NCI-H748 (cell line): ENCODE measurements at regions not wholly inside any gene's neighbourhood (a gene's known extent, or its start where the extent isn't known, plus 50 kb on each side); places are given as distances from the start of the nearest gene placed in this dataset.

Experiments used
- DNase-seq: peaks from one replicate; lab custom pipeline; 2025; ENCODE audit not compliant: unreplicated experiment; lab: John Stamatoyannopoulos, UW

DNA sequence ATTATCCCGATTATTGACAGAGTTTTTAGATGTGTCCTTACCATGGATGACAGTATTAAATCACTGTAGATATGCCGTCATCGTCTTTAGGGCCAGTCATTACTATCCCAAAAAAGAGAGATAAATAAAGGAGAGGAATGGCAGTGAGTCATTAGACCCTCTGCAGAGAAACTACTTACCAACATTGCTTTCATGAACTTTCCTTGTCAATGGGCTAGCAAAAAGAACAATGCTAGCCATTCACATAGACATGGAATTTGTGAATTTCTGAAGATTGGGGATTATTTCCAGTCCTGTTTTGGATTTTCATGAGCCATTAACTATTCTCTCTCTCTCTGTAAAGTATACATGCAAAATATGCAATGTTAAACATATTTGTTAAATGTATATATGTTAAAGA is 319.4 kb upstream of the FANCL start:
- DNase-seq = no peak

DNA sequence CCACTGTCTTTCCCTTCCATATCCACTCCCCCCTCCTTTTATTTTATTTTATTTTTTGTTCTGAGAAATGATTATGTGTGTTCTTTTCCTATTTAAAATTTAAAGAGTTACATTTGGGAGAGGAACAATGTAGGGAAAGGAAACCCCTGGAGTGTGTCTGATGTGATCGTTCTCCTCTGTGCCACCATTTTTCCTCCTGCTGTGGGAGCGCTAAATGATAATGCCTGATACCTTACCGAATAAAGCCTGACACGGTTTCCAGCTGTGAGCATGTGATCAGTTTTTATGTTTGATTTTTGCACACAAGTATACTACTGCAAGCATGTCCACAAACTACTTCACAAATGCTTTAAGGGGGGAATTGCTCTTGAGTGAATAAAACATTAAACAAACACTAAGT is 317.8 kb upstream of the FANCL start:
- peak; percentile 32 for DNase-seq

DNA sequence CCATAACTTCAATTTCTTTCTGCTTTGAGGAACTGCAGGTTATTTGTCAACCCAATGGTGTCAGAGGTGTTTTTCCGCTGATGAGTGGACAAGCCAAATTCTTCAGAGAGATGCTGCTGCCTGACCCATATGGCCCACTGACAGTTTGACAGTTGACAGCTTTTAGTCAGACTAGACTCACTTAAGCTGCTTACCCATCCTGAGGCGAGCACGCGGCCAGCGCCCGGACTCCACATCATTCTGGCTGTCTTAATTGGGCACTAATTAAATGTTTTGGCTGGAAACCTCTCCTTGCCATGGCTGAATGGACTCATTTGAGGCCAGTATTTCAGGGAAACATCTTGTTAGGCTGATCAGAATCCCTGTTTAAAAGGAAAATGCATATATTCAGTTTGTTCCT is 316.1 kb upstream of the FANCL start:
- no peak for DNase-seq

DNA sequence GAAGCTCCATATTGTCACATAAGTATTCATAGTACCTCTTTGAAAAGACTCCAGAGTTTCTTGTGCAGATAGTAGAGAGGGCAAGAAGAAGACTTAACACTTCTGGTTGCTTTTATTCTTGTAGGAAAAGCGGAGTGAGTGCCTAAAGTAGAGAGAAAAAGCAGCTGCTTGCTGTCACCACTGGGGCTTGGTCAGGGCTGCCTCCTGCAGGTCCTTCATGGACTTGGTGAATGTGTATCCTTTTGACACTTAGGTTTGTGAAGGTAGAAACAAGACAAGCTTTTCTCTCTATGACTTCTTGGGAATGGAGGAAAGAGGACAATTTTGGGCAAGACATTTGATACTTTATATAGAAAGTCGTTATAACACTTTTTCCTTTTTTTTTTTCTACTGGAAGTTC is 312.8 kb upstream of the FANCL start:
- peak; percentile 15 for DNase-seq

DNA sequence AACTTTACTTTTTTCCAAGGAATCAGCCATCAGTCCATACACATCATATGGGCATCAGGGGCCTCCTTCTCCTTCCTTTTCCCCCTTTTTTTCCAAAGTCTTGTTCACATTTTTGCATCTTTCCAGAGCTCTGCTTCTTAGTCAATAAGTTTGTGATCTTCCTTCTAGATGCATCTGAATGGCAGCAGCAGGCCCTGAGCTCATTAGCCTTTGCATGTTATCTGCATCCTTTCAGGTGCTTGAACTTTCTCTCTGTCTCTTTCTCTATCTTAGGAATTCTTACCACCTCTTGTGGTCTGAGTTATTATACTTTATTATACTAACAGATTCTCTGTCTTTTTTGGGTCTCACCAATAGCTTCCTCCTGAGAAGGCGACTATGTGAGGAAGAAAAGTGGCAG is 312.4 kb upstream of the FANCL start:
- DNase-seq = no peak

DNA sequence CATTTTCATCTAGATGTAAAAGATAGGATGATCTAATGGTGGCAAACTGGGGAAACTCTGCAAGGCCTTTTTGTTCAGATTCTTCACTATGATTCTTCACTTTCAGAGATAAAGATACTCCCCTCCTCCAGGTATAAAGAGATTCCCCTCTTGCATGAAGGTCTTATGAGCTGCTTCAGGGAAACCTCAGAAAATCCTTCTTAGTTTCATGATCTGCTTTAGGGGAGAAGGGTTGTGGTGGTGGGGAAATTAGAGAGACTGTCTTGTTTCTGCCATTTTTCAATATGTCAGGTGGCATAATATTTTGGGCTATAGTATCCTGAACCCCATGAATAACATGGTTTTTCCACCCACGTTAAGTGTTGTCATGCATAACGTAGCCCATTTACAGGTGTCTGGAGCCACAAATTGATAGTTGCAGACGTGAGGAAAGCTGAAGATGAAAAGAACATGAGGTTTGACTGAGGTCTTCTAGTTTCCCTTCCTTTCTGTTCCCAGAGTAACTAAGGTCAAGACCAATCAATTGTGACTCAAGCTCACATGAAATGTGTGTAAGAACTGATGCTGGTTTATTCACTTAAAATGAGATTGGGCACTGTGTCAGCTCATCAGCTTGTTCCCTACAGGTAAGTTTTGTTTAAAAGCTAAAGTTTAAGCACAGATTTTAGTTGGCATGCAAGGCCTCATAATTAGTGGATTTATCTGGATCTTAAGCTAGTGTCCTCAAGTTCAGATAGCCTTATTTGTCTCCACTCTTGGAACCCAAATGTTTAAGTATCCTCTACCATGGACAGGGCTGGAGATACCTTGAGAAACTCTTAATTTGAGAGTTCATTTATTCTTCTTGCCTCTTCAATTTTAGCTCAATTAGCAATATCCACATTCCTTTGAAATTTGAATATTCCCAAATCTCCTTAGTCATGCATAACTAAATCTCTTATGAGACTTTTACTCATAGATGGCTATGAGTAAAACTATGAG is 304.5 kb upstream of the FANCL start:
- no peak for DNase-seq

DNA sequence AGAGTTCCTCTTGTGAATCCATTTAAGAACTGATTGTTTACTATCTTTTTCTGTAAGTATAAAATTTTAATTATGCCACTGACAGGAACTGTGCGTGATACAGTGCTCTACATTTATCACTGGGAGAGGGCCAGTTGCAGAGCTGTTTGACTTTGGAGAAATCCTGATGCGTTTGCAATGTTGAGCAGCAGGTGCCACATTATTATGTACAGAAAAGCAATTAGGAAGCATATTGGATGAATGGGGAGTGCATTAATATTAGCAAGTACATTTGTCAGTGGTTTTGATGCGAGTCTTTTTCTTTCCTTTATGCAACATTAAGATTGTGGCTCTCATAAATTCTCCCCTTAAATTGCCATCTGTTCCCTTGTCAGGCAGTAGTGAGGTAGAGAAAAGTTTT is 302.3 kb upstream of the FANCL start:
- DNase-seq = peak; percentile 66

DNA sequence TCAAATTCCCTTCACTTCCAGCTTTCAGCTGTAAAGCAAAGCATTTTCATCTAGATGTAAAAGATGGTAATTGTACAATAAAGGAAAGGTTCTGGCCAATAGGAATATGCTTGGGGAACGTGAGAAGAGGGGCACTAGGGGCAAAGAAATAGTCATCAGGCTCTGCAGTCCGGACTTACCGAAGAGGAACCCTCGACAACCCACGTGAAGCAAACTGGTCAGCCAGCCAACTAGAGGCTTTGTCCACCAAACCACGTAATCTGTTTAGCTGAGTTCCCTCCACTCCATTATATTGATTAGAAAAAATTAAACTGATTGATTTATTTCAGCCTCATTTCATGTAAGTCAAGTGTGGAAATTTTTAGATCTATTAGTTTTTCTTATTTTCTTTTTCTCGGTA is 300.4 kb upstream of the FANCL start:
- DNase-seq = no peak

DNA sequence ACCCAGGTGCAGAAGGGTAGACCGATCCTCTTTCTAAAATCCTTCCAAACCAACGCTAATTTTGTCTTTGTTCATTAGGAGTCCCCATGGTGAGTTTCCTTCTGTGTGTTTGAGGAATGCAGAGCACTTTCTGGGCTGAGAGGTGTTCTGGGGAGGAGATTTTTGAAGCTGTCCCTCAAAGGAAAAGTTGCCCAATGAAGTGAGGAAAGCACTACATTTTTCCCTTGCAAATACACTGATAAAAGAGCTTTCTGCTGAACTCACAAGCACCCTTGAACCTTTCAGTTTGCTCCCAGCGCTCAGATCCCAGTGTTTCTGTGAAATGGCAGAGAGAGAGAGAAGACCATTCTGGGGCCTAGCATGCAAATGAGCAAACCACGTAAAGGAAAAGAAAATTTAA is 299.6 kb upstream of the FANCL start:
- no peak for DNase-seq

DNA sequence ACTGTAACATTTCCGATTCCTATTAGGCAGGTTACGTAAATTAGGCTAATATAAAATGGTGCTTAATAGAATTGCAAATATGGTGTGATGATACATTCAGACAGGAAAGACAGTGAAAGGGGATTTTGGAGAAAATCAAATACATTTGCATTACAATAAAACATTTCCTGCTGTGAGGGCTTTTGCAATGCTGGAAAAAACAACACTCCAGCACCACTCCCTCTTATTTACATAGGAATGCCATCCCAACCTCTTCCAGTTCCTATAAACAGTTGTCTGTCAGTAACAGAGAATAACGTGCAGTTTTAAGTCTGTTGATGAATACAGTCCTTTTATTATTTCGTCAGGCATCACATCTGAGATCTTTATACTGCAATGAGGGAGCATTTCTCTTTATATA is 298.8 kb upstream of the FANCL start:
- DNase-seq = peak; percentile 86

DNA sequence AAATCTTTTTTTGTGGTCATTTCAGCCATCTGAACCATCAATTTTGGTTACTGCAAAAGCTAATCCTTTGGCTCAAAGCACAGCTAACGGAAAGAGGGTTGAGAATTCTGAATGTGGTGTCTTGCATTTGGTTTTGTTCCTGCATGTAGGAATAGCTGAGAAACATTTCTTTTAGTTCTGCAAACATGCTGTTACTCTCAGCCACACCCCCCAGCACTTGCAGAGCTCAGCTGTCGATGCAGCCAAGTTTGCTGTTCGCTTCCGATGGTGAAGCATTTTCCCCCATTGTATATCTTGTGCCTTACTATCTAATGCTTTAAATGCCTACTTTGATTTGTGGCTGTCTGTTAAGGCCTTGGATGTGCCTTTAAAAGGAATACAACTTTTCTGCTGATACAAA is 294.9 kb upstream of the FANCL start:
- no peak for DNase-seq

DNA sequence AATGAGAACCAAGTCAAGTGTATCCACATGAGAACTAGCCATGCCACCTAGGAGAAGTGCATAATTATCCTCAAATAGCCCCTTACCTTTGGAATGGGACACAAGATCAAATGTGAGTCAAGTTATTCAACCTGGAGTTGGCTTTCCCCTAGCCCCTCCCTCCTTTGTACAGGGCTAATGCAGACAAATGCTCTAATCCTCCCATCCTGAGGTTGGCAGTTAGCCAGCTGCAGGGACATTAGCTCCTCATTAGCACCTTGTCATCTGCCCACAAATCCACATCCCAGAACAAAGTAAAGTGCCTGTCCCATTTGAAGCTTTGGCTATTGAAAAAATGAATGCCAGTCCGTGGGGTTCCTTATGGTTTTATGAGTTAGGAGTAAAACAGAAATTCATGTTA is 294.1 kb upstream of the FANCL start:
- DNase-seq = peak; percentile 92

DNA sequence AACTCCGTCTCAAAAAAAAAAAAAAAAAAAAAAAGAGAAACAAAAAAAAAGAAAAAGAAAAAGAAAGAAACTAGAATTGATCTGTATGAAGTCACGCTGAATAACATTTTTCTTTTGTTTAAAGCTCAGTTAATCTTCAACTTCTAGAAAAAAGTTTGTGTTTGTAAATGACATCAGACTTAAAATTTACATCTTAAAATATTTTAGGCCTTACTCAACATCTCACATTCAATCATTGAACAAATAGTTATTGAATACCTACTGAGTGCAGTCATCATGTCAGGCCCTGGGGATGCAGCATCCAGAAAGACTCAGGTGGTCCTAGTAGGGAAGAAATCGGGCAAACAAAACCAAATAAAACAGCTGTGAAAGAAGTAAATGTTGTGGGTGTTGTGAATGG is 292.3 kb upstream of the FANCL start:
- DNase-seq = no peak

DNA sequence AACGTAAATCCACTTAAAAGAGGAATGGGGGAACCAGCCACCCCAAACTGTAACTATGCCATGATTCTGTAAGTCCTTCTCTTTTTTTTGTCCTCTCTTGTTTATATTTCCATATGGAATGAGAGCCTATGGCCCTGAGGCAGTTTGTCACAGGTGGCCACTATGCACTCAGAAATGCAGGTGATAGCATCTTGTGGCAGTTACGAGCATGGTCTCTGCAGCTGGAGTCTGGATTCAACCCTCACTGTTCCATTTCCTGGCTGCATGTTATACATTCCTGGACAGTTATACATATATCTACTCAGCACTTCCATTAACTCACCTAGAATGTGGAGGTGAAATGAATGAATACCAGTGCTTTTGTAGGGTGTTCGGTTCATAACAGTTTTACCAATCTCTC is 291.5 kb upstream of the FANCL start:
- DNase-seq = no peak

DNA sequence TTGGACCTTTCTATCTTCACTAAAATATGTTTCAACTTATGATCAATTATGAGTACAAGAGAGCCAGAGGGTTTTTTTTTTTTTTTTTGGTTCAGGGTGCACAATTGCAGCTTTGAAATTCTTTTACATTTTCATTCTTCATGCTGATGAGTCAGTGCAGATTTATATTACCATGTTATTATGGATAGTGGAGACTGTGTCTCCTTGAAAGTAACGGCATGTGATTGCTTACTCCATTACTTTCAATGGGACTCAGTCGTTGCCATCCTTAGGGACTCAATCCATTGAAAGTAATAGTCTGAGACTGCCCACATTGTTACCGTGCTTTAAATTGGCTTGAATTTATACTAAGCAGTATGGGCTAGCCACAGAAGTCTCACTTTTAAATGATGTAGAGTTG is 286.5 kb upstream of the FANCL start:
- no peak for DNase-seq

DNA sequence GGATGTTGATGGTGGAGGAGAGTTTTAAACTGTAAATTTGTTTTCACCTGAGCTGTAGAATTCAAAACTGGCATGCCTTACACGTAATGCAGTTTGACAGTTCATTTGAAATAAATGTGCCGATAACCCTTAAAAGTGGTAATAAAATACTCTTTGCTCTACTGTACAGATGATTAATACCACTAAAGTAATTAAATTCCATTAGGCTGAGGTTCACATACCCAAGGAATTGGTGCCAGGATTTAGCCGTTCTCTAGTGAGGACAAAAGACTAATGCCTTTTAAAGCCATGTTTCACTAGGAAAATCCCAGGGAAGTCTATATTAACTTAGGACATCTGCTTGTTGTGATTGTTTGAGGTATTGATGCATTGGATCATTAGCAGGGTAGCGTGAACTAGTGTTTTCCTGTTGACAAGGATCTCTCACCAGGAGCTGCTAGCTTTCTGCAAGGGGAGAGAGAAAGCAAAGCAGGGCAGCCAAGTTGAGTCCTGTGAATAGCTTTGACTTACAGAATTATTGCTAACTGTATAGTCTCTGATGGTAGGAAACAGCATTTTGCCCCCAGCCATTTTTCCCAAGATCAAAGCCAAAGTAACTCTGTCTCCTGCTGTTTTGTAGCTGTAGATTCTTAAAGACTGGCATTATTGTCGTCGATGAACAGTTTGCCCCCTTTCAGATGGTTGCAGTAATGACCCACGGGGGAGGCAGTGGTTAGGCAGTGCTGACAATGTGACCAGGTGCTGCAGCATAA is 280.9 kb upstream of the FANCL start:
- DNase-seq = peak; percentile 56

DNA sequence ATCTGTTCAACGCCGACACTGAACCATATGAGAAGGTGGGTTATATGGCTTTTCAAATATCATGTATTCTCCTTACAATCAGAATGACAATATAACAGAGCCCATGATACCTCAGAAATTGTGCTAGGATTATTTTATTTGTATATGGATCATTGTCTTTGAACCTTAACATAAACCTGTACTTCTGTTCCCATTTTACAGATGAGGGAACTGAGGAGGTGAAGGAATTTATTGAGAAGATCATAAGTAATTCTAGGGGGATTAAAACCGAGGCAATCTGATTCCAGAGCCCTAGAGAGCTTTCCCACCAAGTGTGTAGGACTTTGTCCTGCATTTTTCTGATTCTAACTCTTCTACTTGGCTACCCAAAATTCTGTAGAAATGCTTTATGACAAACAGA is 279.8 kb upstream of the FANCL start:
- DNase-seq = no peak

DNA sequence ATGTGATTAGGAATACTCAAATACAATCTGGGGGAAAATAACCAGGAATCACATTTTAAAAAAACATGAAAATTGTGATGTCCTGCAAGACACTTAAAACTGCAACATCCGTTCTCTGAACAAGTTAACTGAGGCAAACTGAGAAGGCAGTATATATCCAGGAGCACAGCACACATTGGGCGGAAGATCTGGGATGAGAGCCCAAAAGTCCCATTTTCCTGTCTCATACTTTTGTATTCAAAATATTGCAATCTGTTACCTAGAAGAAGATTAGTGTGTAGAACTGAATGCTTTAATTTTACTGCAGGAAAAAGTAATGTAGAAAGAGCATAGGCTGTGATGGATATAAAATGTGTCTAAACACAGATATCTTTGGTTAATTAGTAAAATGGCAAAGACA is 276.8 kb upstream of the FANCL start:
- no peak for DNase-seq

DNA sequence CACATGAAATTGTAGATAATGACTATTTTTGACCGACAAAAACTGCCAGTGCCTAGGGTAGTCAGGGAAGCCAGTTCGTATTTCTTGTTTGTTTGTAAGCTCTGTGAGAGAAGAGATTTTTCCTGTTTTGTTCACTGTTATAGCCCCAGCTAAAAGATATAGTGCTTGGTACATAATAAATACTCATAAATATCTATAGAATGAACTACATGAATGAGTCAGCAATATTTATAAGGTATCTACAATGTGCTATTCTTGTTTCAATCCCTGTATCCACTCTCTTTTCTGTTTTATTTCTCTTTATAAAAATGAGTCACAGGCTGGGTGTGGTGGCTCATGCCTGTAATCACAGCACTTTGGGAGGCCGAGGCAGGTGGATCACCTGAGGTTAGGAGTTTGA is 275.6 kb upstream of the FANCL start:
- DNase-seq = no peak

DNA sequence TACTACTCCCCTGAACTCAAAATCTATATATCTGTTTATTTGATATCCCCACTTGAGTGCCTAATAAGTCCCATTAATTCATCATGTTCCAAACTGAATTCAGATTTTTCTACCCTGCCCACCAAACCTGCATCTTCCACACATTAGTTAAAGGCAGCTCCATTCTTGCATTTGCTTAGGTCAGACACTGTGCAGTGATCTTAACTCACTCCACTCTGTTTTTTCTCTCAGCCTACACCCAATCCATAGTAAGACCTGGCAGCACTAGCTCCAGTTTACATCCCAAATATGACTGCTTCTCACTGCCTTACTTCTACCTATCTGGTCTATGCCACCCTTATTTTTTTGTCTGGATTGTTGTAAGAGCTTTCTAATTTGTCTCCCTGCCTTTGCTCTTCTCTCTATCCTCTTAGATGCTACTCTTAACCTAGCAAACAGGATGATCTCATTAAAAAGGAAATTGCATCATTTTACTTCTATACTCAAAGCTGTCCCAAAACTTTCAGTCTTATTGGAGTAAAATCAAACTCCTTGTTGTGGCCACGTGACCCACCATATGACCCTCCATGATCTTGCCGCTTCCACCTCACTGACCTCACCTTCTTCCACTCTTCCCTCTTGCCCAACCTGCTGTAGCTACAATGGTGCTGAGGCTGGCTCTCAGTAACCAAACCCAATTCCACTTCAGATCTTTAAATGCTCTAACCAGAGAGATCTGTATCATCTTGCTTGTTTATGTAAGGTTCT is 274.9 kb upstream of the FANCL start:
- no peak for DNase-seq

DNA sequence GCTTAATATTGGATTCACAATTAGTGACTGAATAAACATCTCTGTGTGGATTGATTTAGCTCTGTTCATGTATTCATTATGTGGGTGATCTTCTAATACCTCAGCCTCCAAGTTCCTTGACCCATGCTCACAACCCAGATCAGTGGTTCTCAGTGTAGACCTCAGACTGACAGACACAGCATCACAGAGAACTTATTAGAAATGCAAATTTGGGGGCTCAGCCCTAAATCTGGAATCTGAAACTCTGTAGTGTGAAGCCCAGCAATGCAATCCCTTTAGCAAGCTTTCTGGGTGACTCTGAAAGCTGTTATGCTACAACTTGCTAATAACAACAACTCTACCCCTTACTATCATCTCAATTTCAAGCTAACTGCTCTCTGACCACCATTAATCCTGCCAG is 273.1 kb upstream of the FANCL start:
- DNase-seq = no peak

DNA sequence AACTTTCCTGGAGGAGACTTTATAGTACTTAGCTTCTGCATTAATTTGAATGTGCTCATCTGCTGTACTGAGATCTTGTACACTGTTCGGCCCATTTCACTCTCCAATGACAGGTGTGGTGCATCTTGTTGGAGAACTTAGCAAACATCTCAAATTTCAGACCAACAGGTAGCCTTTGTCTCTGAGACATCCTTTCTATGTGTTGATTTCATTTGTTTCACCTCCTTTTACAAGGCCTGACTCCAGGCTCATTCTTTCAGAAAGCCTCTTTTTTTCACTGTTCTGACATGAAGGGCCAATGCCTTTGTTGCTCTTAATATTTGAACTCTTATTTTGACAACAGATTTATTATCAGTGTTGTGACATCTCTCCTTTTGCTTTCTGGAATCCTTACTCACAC is 271.8 kb upstream of the FANCL start:
- peak; percentile 91 for DNase-seq
